ENCODE measurements at regions not wholly inside any gene's neighbourhood (a gene's known extent, or its start where the extent isn't known, plus 50 kb on each side); places are given as distances from the start of the nearest gene placed in this dataset.

GRCh38 chr2:196253116-196253480, 81.7 kb upstream of the STK17B start:
- no peak overlapping the region for H4K91ac ChIP-seq (ENCODE audit: insufficient read length, low read depth, low read length)
- no peaks in the 10 kb centered on the region for H3K79me2 ChIP-seq (ENCODE audit: insufficient read depth, low read length)
- no peak overlapping the region for H3K18ac ChIP-seq (ENCODE audit: insufficient read length, low read depth, low read length)
- H3K23ac ChIP-seq (ENCODE audit: insufficient read length, low read depth, low read length): no peak overlapping the region
- H3K9me3 ChIP-seq (ENCODE audit: control insufficient read depth, low read depth, low read length): no peaks in the 10 kb centered on the region
- DNase-seq: no peak
- no peak overlapping the region for H3K27ac ChIP-seq (ENCODE audit: insufficient read length, low read depth, low read length)
- no peak overlapping the region for H3K9ac ChIP-seq (ENCODE audit: extremely low read depth, insufficient read length, low read length)
- no peaks in the 10 kb centered on the region for H3K27me3 ChIP-seq (ENCODE audit: insufficient read depth, low read length)
- no peak overlapping the region for H3K4me2 ChIP-seq (ENCODE audit: insufficient read depth, insufficient read length, low read length)
- H4K5ac ChIP-seq (ENCODE audit: insufficient read length, low read depth, low read length): no peak overlapping the region
- no peaks in the 10 kb centered on the region for H3K27me3 Mint-ChIP-seq (ENCODE audit: low read depth)
- H3K9me3 Mint-ChIP-seq: no peaks in the 10 kb centered on the region
- H2BK15ac ChIP-seq (ENCODE audit: low read depth, low read length): no peak overlapping the region
- no peak overlapping the region for H3T11ph ChIP-seq (ENCODE audit: low read length)
- H3K14ac ChIP-seq (ENCODE audit: insufficient read depth, low read length): no peak overlapping the region
- H2AFZ ChIP-seq (ENCODE audit: low read length): no peak overlapping the region
- H2BK20ac ChIP-seq (ENCODE audit: low read depth, low read length, poor library complexity, severe bottlenecking): no peak overlapping the region
- H3K79me1 ChIP-seq (ENCODE audit: insufficient read depth, low read depth, low read length, poor library complexity, severe bottlenecking): no peaks in the 10 kb centered on the region
- H3K4me1 ChIP-seq (ENCODE audit: insufficient read depth, low read length): no peaks in the 10 kb centered on the region
- H3K4me3 Mint-ChIP-seq: no peak overlapping the region
- no peak for TF ChIP-seq CTCF (conservative IDR thresholded peaks at IDR 0.05)
- no peak overlapping the region for H3K56ac ChIP-seq (ENCODE audit: insufficient read length, low read depth, low read length)
- no peak overlapping the region for H2BK5ac ChIP-seq (ENCODE audit: insufficient read length, low read length)
- no peak overlapping the region for H3K27ac Mint-ChIP-seq
- no peak overlapping the region for H2AK5ac ChIP-seq (ENCODE audit: insufficient read length, low read length)
- no peak overlapping the region for H2BK120ac ChIP-seq (ENCODE audit: low read depth, low read length, poor library complexity, severe bottlenecking)
- no peaks in the 10 kb centered on the region for H3K4me1 Mint-ChIP-seq
- H3K36me3 Mint-ChIP-seq (ENCODE audit: insufficient read depth in 1 of 3, low read depth in 3 of 3): peaks cover 0 to 2% (median 0%) of the 10 kb centered on the region in 3 experiments; a peak in 2 of 7 replicates
- H2BK12ac ChIP-seq (ENCODE audit: insufficient read length, low read depth, low read length): no peak overlapping the region
- no peak overlapping the region for H3K4ac ChIP-seq (ENCODE audit: low read depth, low read length)
- H4K8ac ChIP-seq (replicated peaks; ENCODE audit: insufficient read length, low read depth, low read length): no peak overlapping the region
- H3K23me2 ChIP-seq (ENCODE audit: insufficient read length, low read depth, low read length, poor library complexity, severe bottlenecking): no peaks in the 10 kb centered on the region
- no peaks in the 10 kb centered on the region for H4K20me1 ChIP-seq (ENCODE audit: control insufficient read depth, insufficient read depth, insufficient read length)

Data from H9 (cell line).